Left colon (tissue), 2 donors: ENCODE measurements at regions not wholly inside any gene's neighbourhood (a gene's known extent, or its start where the extent isn't known, plus 50 kb on each side); places are given as distances from the start of the nearest gene placed in this dataset.
"Not testable (repeated sequence)": the region's sequence is repeated elsewhere in the genome, so short reads cannot be mapped to it uniquely, and the experiment has no call there.

Source experiments
- ATAC-seq: fragments of 200-7000 bp; cut with Tn5 transposase; one replicate; pipeline ENCODE4 v1.9.1; 2020; ENCODE audit warnings: mild to moderate bottlenecking, moderate library complexity
- DNase-seq, 2 donors: peaks; one replicate each; pipeline ENCODE4 v3.0.0-alpha.2; 2020
- intact Hi-C, 2 donors: fragments of 100-400 bp; cut with DNase I in 1 of 2; cut with micrococcal nuclease in 1 of 2; formaldehyde crosslinking; loops; one replicate each; pipeline versions ENCODE4 v1.11.2 to v1.14.0; 2022; cut with DNase I, micrococcal nuclease
- donor health status: DM: no; HTN: no; CAD: no.
- donor health status: DM: yes; HTN: yes; CAD: no.

DNA sequence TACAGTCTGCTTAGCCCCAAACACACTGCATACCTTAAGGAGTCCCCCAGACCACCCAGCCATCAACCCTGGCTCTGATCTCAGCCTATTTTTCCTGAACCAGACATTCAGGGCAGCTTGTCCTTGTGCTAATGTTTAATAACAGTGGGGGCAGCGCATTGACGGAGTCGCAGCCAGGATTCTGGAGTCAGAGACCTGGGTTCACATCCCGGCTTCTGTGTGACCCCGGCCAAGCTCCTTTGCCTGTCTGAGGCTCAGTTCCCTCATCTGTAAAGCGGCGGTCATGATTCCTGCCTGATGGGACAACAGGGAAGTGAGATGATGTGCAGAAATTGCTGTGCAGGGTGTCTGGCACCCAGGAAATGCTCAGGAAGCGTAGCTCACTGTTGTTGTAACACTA lies 63.1 kb downstream of the MATN1 start:
- ATAC-seq (no peak), DNase-seq (peak in 1 of 2 donors; percentile 21)
- intact Hi-C loops = no loop called here

DNA sequence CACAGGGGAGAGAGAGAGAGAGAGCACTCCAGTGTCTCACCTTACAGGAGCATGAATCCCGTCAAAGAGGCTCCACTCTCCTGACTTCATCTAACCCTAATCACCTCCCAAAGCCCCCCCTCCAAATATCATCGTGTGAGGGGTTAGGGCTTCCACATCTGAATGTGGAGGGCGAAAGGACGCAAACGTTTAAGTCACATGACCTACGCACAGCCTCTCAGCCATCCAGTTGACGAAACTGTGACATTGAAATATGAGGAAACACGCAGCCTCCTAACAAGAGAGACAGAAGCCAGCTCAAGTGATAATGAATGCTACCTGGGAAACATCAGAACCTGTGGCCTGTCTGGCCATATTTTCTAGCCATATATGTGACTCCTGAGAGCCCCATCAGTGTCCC lies 63.7 kb downstream of the MATN1 start:
- DNase-seq (peak in 1 of 2 donors; percentile 14), ATAC-seq (no peak)
- intact Hi-C loops = no loop called here

DNA sequence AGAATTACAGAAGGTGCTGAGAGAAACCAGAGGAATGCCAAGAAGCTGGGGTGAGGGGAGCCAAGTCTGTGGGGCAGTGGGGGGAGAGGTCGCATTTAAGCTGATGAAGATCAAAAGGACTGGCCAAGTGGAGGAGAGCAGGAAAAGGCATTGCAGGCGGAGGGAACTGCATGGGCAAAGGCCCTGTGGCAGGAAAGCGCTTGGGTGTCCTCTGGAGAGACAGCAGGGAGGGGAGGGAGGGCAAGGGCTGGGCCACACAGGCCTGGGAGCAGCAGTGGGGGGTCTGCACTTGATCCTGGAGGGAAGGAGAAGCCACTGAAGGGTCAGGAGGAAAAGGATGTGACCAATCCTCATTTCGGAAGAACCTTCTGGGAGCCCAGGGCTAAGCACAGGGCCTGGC lies 65.0 kb downstream of the MATN1 start:
- intact Hi-C loops, ATAC-seq: not testable (repeated sequence)
- peak in 1 of 2 donors; percentile 22 for DNase-seq

DNA sequence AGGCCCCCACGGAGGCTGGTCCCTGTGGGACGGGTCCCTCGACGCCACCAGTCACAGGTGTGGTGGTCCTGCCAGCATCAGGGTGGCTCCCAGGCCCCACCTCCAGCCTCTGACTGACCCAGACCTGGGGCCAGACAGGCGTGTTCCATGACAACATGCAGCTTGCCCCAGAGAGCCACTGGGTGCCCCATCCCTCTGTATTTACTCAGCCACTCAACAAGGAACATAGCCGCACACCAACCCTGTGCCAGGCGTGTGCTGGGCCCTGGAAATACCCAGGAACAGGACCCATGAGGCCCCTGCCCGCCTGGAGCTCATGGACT lies 65.4 kb downstream of the MATN1 start:
- DNase-seq = peak in 1 of 2 donors; percentile 34
- intact Hi-C loops = no loop called here
- ATAC-seq = peak; percentile 47

DNA sequence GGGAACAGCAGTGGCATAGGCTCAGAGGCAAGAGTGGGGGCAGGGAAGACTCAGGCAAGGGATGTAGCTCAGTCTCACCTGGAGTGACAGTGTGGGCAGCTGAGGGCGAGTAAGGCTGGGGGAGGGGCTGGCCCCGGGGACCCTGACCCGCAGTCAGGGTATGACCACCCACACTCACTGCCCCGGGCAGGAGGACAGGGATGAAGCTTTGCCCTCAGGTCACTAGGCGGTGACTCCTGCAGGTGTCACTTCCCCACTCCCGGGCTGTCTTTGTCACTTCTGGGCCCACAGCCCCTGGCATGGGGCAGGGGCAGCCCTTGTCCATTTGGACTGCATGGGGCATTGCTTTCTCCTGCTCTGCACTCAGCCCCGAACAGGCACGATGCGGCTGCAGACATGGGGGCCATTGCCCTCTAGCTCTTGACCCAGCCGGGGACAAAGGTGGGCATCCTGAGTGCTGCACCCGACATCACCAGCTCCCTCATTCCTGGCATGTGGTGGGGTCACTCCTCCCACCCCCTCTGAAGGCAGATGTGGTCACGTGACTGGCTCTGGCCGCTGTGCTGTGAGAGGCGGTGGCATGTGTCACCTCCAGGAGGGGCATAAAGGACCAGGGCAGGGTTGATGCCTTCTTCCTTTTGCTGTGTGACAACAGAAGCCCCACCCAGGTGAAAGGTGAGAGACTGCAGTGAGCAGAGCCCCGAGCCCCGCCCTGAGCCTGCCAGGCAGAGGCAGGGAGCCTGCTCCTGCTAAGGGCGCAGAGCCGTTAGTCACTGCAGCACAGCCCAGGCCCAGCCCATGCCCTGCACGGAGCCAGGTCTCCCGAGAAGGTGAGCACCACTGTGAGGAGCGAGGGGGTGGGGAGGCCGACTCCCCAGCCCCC lies 66.0 kb downstream of the MATN1 start:
- ATAC-seq (peak; percentile 99), DNase-seq (peak; percentile 75 to 87)
- intact Hi-C loops = no loop called here

DNA sequence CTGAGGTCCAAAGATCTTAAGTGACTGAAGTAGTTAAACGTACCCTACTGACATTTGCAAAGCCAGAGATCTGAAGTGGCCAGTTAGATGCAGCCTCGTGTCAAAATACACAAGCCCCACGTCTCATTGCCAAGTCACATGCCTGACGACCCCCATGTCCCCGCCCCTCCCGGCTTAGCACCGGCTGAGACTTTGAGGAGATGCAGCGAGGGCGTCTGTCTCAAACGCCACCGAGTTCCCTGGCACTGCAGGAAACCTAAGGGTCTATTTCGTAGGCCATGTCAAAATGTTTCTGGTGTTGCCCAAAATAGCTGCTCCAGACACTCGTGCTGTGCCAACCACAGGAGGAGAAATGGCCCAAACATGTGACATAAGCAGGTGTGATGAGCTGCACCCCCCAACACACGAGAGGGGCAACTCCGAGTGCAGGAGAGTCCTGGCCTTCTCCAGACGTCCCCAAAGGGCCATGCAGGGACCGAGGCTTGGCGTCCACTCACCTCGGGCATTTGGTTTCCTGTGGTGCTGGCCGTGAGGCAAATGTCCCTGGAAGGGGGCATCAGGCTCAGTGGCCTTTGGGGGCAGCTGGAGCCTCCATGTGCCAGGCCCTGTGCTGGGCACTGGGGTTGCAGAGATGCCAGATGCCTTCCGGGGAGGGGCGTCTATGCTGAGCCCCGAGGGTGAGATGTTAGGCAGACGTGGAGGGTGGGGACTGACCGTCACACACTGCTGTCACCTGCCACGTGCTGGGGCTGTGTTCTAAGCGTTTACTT lies 67.0 kb downstream of the MATN1 start:
- ATAC-seq (no peak), DNase-seq (no peak)
- intact Hi-C loops = no loop called here

DNA sequence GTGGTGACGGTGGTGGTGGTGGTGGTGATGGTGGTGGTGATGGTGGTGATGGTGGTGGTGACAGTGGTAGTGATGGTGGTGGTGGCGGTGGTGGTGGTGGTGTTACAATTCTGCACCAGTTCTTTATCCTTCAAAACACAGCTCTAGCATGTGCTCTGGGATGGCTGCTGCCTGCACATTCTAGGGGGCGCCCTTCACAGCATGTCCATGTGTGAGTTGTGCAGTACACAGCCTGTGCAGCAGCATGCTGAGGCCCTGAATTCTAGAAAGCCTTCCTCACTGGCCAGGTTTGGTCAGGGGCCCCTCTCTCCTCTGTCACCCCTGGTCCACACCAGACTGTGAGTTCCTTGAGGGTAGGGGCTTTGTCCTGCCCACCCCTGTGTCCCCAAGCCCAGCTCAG lies 67.7 kb downstream of the MATN1 start:
- ATAC-seq (no peak), DNase-seq (no peak)
- intact Hi-C loops = no loop called here

DNA sequence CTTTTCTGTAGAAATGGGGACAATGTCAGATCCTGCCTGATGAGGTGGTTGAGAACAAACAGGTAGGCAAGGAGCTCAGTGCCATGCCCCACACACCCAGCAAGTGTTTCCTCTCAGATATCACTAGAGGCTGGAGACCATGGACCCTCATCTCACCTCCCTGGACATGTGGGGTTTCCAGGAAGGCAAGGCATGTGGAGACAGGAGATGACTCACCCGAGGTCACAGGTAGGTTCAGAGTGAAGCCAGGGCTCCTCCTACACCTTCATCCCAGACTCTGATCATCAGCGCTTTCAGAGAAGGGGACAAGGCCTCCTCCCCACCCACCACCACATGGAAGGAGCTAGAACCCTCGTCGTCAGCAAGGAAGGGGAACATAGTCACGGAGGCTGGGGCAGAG lies 69.2 kb downstream of the MATN1 start:
- ATAC-seq (no peak), DNase-seq (no peak)
- intact Hi-C loops = no loop called here

DNA sequence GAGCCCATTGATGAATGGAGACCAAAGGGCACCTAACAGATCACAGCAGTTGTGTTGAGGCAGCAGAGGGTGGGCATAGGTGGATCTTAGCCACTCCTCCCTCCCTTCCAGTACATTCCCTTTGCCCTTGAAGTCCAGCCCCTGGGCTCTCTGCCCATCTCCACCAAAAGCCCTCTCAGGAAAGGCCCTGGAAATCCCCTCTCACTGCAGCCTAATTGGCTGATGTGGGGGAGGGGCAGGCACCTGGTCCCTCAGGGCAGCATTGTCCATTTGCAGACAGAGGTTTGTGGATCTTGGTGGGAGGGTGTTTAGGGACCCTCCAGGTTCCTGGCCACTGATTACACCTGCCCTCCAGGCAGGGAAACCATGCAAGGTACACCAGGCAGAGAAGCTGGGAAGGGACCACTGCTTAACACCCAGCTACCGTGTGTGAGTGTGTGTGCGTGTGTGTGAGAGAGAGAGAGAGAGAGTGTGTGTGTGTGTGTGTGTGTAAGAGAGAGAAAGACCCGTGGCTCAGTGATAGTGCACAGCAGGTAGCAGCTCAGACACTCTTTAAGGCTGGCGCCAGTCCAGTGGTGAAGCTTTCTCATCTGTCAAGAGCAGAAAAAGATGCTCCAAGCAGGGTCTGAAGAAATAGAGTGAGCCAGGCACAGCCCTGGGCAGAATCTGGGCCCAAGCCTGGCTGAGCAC lies 71.1 kb downstream of the MATN1 start:
- intact Hi-C loops = no loop called here
- no peak for DNase-seq
- ATAC-seq = no peak

DNA sequence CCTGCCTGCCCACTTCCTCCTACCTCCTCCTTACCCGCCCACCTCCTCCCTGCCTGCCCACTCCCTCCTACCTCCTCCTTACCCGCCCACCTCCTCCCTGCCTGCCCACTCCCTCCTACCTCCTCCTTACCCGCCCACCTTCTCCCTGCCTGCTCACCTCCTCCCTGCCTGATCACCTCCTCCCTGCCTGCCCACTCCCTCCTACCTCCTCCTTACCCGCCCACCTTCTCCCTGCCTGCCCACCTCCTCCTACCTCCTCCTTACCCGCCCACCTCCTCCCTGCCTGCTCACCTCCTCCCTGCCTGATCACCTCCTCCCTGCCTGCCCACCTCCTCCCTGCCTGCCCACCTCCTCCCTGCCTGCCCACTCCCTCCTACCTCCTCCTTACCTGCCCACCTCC lies 72.0 kb downstream of the MATN1 start:
- ATAC-seq, DNase-seq, intact Hi-C loops: not testable (repeated sequence)

DNA sequence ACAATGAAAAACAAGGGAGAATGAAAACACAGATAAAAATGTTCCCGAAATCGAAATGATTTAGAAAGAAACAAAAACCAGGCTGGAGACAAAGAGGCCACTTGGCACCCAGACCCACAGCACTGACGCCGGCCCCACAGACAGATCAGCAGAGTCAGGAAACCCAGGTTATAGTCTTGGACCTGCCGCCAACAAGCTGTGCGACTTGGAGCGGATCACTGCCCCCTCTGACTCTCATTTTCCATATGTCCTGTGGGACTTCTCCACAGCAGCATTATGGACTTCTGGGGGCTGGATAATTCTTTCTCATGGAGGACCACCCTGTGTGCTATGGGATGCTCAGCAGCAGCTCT lies 72.4 kb downstream of the MATN1 start:
- no peak for DNase-seq
- intact Hi-C loops = no loop called here

DNA sequence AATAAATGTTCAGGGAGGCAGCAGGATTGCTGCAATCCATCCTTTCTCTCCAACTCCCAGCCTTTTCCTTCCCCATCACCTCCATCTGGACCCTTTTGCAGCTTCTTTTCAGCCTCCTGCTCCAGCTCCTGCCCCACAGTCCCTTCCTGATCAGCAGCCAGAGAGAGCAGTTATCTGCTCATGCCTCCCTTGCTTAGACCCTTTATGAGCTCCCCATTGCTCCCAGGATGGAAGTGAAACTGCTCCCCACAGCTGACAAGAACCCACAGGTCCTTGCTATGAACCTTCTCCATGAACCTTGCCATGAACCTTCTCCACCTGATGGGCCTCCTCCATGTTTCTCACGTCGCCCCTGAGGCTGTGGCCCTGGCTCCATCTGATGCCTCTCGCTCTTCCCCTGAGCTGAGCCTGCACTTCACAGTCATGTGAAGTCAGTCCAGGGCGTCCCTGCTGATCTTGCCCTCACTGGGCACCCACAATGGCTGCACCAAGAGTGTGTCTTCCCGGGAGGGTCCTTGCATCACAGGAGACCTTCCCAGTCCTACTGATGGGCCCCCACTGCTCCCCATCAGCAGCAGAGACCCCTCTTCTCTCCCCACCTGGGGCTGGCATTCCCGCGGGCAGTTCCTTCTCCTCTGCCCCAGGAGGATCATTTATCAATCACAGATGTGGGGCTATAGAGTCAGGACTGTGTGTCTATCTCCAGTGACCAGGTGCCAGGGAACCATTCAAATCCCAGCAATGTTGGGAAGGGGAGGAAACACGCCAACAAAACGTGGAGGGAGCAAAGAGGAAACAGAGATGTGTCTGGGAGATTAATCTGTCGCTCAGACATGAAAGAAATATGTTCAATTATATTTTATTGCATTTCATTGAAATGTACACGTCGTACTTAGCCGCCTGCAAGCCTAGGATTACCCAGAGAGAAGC lies 73.1 kb downstream of the MATN1 start:
- intact Hi-C loops = no loop called here
- DNase-seq (no peak), ATAC-seq (no peak)

More for the DNA sequence above, 72.4 kb downstream of the MATN1 start:
- ATAC-seq = no peak

DNA sequence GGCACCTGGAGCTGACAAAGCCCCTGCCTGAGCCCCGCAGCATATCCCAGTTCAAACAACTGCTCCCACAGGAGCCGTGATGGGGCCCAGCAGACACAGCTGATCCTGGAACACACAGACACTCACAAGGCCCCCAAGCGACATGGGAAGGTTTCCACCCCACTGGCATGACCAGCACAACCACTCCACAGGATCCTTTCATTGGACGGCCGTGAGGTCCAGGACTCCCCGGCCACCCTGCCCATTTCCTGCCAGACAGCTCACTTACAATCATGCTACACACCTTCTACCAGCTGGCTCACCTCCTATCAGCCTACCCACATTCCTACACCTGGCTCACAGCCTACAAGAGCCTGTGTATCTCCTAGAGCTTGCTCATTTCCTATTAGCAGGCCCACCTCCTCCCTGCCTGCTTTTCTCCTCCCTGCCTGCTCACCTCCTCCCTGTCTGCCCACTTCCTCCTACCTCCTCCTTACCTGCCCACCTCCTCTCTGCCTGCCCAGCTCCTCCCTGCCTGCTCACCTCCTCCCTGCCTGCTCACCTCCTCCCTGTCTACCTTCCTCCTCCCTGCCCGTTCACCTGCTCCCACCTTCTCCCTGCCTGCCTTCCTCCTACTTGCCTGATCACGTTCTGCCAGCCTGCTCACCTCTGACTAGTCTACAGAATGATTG lies 73.9 kb downstream of the MATN1 start:
- DNase-seq (no peak), ATAC-seq (peak; percentile 45)
- intact Hi-C loops = no loop called here

DNA sequence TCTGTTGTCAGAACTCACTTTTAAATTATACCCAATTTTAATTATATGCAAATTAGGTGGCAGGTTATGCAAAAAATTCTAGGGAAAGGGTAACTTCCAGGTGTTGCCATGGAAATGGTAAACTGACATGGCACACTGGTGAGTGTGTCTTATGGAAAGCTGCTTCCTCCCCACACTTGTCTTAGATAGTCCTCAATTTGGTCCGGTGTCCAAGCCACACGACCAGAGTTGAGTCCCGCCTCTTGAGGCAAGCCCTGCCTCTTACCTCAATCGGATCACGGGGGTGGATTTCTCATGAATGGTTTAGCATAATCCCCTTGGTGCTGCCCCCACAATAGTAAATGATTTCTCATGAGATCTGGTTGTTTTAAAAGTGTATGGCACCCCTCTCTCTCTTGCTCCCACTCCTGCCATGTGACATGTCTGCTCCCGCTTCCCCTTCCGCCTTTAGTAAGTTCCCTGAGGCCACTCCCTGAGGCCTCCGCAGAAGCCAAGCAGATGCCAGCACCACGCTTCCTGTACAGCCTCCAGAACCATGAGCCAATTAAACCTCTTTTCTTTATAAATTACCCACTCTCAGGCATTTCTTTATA lies 74.9 kb downstream of the MATN1 start:
- ATAC-seq (no peak), DNase-seq (no peak)
- intact Hi-C loops = no loop called here

DNA sequence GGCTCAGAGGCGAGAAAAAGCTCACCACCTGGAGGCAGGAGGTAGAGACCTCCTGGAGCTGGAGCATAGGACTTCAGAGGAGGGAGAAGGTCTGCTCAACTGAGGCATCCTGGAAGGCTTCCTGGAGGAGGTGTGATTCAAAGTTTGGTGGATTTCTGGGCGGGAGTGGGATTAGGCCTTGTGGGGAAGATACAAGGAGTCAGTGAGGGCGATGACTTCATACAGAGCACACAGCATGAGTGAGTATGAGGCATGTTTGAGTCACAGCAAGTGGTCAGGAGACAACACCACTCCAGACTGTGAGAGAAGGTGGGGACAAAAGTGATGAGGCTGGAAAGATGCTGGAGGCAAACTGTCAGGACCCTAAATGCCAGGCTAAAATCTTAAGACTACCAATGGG lies 77.6 kb downstream of the MATN1 start:
- DNase-seq (no peak), ATAC-seq (no peak)
- intact Hi-C loops = no loop called here

DNA sequence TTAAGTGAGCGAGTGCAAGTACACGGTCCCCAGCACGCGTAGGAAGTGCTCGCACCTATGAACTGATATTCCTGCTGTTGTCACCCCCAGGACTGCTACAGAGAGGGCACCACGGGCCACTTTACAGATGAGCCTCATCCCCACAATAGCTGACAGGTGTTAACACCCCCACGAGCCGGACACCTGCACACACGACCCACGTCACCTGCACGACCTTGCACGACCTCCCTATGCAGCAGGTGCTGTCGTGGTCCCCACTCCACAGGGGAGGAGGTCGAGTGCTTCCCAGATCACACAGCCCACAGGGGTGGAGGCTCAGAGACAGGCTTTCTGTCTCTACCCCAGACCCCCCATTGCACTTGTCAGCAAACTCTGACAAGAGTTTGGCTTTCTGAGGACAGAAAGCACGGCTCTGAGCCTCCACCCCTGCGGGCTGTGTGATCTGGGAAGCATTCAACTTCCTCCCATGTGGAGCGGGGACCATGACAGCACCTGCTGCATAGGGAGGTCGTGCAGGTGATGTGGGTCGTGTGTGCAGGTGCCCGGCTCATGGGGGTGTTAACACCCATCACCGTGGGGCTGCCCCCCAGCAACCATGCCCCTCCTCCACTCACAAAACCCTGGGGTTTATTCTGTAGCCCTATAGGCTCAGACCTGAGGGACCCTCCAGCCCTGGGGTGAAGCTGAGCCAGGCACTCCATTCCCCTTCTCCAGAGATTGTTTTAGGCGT lies 80.8 kb downstream of the MATN1 start:
- DNase-seq = no peak
- no peak for ATAC-seq
- intact Hi-C loops = no loop called here

DNA sequence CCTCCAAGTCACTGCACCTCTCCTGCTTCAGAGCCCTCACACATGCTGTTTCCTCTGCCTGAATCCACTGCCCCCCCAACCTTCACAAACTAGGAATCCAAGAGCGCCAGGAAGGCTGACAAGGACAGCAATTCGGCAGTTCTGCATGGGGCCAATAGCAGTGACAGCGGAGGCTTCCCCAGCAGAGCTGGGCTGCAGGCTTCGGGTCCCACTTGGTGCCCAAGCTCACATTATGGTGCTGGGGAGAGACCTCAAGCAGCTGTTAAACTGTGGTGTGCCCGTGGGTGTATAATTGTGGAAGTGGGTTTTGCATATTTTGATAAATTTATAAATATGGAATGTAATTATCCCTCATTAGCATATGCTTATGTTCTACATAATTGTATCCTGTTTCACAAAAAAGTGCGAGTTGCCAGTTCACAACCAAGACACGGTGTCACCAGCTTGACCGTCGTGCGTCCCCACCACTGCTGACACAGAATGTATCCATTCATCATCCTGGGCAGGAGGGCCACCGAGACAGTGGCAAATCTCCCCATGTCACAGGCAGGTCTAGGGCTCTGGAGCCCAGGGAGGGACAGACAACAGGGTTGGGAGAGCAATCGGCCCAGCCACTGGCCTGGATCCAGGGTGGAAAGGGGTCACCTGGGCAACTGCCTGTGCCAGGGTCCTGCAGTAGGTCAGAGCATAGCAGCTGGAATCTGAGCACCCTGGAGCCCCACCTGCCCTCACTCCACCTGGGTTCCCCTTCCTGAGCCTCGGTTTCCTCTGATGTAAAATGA lies 81.6 kb downstream of the MATN1 start:
- intact Hi-C loops = no loop called here
- ATAC-seq (no peak), DNase-seq (no peak)
